Renal cortical epithelial cell (primary cell): ENCODE measurements at regions not wholly inside any gene's neighbourhood (a gene's known extent, or its start where the extent isn't known, plus 50 kb on each side); places are given as distances from the start of the nearest gene placed in this dataset.
"Not testable (repeated sequence)": the region's sequence is repeated elsewhere in the genome, so short reads cannot be mapped to it uniquely, and the experiment has no call there.

ENCODE experiments used
- DNase-seq: peaks from one replicate; pipeline ENCODE4 v3.0.0-alpha.2; 2011; ENCODE audit warnings: low read depth

GRCh38 chr6:11890849-11891248 lies 112.2 kb upstream of the ADTRP start:
- DNase-seq, result no peak

- no peak for DNase-seq
These were observed 111.6 kb upstream of the ADTRP start for GRCh38 chr6:11890209-11890608.

- DNase-seq, result no peak
These were observed 111.0 kb upstream of the ADTRP start for GRCh38 chr6:11889572-11889971.

- DNase-seq, result no peak
These were observed 110.1 kb upstream of the ADTRP start for GRCh38 chr6:11888727-11889126.

GRCh38 chr6:11885159-11885558 lies 106.6 kb upstream of the ADTRP start:
- DNase-seq, result no peak

- DNase-seq, result not testable (repeated sequence)
These were observed 104.9 kb upstream of the ADTRP start for GRCh38 chr6:11883471-11883870.

- DNase-seq, result not testable (repeated sequence)
These were observed 101.6 kb upstream of the ADTRP start for GRCh38 chr6:11880156-11880555.

- no peak for DNase-seq
These were observed 100.1 kb upstream of the ADTRP start for GRCh38 chr6:11878735-11879134.

GRCh38 chr6:11878029-11878428 lies 99.4 kb upstream of the ADTRP start:
- DNase-seq, result no peak

GRCh38 chr6:11876934-11877433 lies 98.4 kb upstream of the ADTRP start:
- no peak for DNase-seq

- peak; percentile 51 for DNase-seq
These were observed 96.9 kb upstream of the ADTRP start for GRCh38 chr6:11875325-11876109.

- DNase-seq, result peak; percentile 83
These were observed 91.2 kb upstream of the ADTRP start for GRCh38 chr6:11869672-11870340.

GRCh38 chr6:11868392-11868791 lies 89.8 kb upstream of the ADTRP start:
- DNase-seq, result no peak

- DNase-seq, result peak; percentile 67
These were observed 87.2 kb upstream of the ADTRP start for GRCh38 chr6:11865680-11866300.

- no peak for DNase-seq
These were observed 79.8 kb upstream of the ADTRP start for GRCh38 chr6:11858439-11858838.

- no peak for DNase-seq
These were observed 77.1 kb upstream of the ADTRP start for GRCh38 chr6:11855743-11856142.

GRCh38 chr6:11854408-11855165 lies 76.0 kb upstream of the ADTRP start:
- DNase-seq, result peak; percentile 92

GRCh38 chr6:11853678-11854407 lies 75.2 kb upstream of the ADTRP start:
- peak; percentile 92 for DNase-seq

- no peak for DNase-seq
These were observed 73.6 kb upstream of the ADTRP start for GRCh38 chr6:11852061-11852651.

GRCh38 chr6:11851387-11851786 lies 72.8 kb upstream of the ADTRP start:
- DNase-seq, result peak; percentile 100
